ENCODE measurements at regions not wholly inside any gene's neighbourhood (a gene's known extent, or its start where the extent isn't known, plus 50 kb on each side); places are given as distances from the start of the nearest gene placed in this dataset.

DNA sequence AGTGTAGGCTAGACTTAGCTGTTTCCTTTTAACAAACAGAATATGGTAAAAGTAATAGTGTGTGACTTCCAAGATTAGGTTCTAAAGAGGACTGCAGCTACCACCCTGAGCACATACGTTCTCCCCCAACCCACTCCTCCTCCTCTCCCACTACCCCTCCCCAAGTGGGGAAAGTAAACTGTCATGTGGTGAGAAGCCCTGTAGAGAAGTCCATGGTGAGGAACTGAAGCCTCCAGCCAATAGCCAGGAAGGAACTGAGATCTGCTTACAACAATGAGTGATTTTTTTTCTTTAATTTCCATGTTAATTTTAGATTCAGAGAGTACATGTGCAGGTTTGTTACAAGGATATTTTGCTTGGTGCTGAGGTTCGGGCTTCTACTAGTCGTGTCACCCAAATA, 57.0 kb upstream of the EGLN3 start (continued):
- TF ChIP-seq, protein P1, sequence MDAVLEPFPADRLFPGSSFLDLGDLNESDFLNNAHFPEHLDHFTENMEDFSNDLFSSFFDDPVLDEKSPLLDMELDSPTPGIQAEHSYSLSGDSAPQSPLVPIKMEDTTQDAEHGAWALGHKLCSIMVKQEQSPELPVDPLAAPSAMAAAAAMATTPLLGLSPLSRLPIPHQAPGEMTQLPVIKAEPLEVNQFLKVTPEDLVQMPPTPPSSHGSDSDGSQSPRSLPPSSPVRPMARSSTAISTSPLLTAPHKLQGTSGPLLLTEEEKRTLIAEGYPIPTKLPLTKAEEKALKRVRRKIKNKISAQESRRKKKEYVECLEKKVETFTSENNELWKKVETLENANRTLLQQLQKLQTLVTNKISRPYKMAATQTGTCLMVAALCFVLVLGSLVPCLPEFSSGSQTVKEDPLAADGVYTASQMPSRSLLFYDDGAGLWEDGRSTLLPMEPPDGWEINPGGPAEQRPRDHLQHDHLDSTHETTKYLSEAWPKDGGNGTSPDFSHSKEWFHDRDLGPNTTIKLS (IDR thresholded peaks at IDR 0.05; ENCODE audit: borderline replicate concordance, low read depth): no peak
- TF ChIP-seq PHF21A (IDR thresholded peaks at IDR 0.05; ENCODE audit: borderline replicate concordance, low read depth) (no peak), NRF1 (conservative IDR thresholded peaks at IDR 0.05 in 1 of 2, IDR thresholded peaks at IDR 0.05 in 1 of 2) (no peak)
- TF ChIP-seq, protein P2, sequence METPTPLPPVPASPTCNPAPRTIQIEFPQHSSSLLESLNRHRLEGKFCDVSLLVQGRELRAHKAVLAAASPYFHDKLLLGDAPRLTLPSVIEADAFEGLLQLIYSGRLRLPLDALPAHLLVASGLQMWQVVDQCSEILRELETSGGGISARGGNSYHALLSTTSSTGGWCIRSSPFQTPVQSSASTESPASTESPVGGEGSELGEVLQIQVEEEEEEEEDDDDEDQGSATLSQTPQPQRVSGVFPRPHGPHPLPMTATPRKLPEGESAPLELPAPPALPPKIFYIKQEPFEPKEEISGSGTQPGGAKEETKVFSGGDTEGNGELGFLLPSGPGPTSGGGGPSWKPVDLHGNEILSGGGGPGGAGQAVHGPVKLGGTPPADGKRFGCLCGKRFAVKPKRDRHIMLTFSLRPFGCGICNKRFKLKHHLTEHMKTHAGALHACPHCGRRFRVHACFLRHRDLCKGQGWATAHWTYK (CRISPR knock-in tag; IDR thresholded peaks at IDR 0.05): no peak

- in situ Hi-C loops (cut with MboI) (loop anchor here (10.0 kb wide), 1 partner anchor 49 kb away; no protein-coding TSS in a partner anchor), intact Hi-C loops (cut with micrococcal nuclease) (no loop called here)
- Histone ChIP-seq H3K36me3 (ENCODE audit: control insufficient read depth, insufficient read depth, low read length) (no peaks in the 10 kb centered on the region), H3K4me3 (no peak overlapping the region), H3K4me1 (replicated peaks in 1 of 2; ENCODE audit: control insufficient read depth in 2 of 2, insufficient read depth in 2 of 2, low read length in 2 of 2) (peaks cover 4 to 20% of the 10 kb centered on the region in 2 experiments; a peak in 3 of 5 replicates), H3K9me3 (replicated peaks; ENCODE audit: control insufficient read depth, insufficient read depth, low read depth, low read length) (no peaks in the 10 kb centered on the region), H2AFZ (ENCODE audit: low read depth, low read length) (no peak overlapping the region), H3K79me2 (ENCODE audit: control insufficient read depth, insufficient read depth, low read length) (no peaks in the 10 kb centered on the region), H3K9me1 (ENCODE audit: control insufficient read depth, insufficient read depth, low read length) (no peaks in the 10 kb centered on the region), H3K27ac (ENCODE audit: extremely low read depth, low read depth, low read length) (no peak overlapping the region), H4K20me1 (replicated peaks; ENCODE audit: control insufficient read depth, insufficient read depth, low read length) (no peaks in the 10 kb centered on the region), H3K27me3 (ENCODE audit: control insufficient read depth in 2 of 2, insufficient read depth in 2 of 2, low read length in 2 of 2) (no peaks in the 10 kb centered on the region), H3K4me2 (ENCODE audit: insufficient read depth, low read length) (no peak overlapping the region), H3K9ac (ENCODE audit: insufficient read depth in 1 of 2, low read depth in 2 of 2, low read length in 2 of 2) (no peak overlapping the region)
- ChIA-PET CTCF (ENCODE audit: low intra/inter-chr PET ratio) (no interaction called here), POLR2A (no interaction called here)
- no peak for DNase-seq (ENCODE audit: extremely low read depth in 1 of 4, low spot score in 3 of 4)
- ATAC-seq: no peak
- BruUV-seq (replicated peaks): no TSS peak
- no peak for FAIRE-seq
- TF ChIP-seq ZNF212 (CRISPR knock-in tag; IDR thresholded peaks at IDR 0.05) (no peak), STAT6 (CRISPR knock-in tag; IDR thresholded peaks at IDR 0.05) (no peak), SREBF1 (IDR thresholded peaks at IDR 0.05; ENCODE audit: borderline replicate concordance, low read depth, low read length) (no peak), MAFG (tag; conservative IDR thresholded peaks at IDR 0.05) (peak; percentile 26; the same call in 1 of the 2 replicates), SMAD1 (IDR thresholded peaks at IDR 0.05; ENCODE audit: low read depth, low read length, partially characterized antibody) (no peak)
- TF ChIP-seq, protein P3, sequence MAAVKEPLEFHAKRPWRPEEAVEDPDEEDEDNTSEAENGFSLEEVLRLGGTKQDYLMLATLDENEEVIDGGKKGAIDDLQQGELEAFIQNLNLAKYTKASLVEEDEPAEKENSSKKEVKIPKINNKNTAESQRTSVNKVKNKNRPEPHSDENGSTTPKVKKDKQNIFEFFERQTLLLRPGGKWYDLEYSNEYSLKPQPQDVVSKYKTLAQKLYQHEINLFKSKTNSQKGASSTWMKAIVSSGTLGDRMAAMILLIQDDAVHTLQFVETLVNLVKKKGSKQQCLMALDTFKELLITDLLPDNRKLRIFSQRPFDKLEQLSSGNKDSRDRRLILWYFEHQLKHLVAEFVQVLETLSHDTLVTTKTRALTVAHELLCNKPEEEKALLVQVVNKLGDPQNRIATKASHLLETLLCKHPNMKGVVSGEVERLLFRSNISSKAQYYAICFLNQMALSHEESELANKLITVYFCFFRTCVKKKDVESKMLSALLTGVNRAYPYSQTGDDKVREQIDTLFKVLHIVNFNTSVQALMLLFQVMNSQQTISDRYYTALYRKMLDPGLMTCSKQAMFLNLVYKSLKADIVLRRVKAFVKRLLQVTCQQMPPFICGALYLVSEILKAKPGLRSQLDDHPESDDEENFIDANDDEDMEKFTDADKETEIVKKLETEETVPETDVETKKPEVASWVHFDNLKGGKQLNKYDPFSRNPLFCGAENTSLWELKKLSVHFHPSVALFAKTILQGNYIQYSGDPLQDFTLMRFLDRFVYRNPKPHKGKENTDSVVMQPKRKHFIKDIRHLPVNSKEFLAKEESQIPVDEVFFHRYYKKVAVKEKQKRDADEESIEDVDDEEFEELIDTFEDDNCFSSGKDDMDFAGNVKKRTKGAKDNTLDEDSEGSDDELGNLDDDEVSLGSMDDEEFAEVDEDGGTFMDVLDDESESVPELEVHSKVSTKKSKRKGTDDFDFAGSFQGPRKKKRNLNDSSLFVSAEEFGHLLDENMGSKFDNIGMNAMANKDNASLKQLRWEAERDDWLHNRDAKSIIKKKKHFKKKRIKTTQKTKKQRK (IDR thresholded peaks at IDR 0.05; ENCODE audit: borderline replicate concordance, low read depth, low read length): no peak
These were observed 55.0 kb upstream of the EGLN3 start for GRCh38 chr14:34005901-34006300.

Measured in K562 (cell line).